Colonic mucosa (tissue), 4 donors: ENCODE measurements at regions not wholly inside any gene's neighbourhood (a gene's known extent, or its start where the extent isn't known, plus 50 kb on each side); places are given as distances from the start of the nearest gene placed in this dataset.
"Not testable (repeated sequence)": the region's sequence is repeated elsewhere in the genome, so short reads cannot be mapped to it uniquely, and the experiment has no call there.

Source experiments
- DNase-seq: peaks from one replicate; pipeline ENCODE4 v3.0.0-alpha.2; 2020
- H3K27ac ChIP-seq: fragments of 200-600 bp; one replicate; pipeline ENCODE4 v1.8.0; 2021
- H3K27me3 ChIP-seq: fragments of 200-600 bp; one replicate; pipeline ENCODE4 v1.8.0; 2021
- H3K36me3 ChIP-seq: fragments of 200-600 bp; one replicate; pipeline ENCODE4 v1.8.0; 2021
- H3K4me1 ChIP-seq: fragments of 200-600 bp; one replicate; pipeline ENCODE4 v1.8.0; 2021; ENCODE audit warnings: mild to moderate bottlenecking
- H3K4me3 ChIP-seq: fragments of 200-600 bp; one replicate; pipeline ENCODE4 v1.8.0; 2021
- H3K9ac ChIP-seq, 2 donors: one replicate each; pipeline ENCODE4 v1.7.0; 2013; ENCODE audit warnings: control low read depth in 2 of 2, low read depth in 2 of 2, low read length in 2 of 2
- H3K9me3 ChIP-seq: fragments of 200-600 bp; one replicate; pipeline ENCODE4 v1.8.0; 2021
- intact Hi-C: fragments of 100-400 bp; cut with DNase I; formaldehyde crosslinking; loops from one replicate; pipeline ENCODE4 v1.14.1; 2022
- TF ChIP-seq, protein P1 (sequence below): fragments of 200-600 bp; IDR thresholded peaks from one replicate; pipeline ENCODE4 v1.8.0; 2022; ENCODE audit warnings: antibody characterized with exemption, mild to moderate bottlenecking
- donor health status: healthy.
- donor health status: DM: no; HTN: no; CAD: no.
- donor health status: DM: no; HTN: no; CAD: no.

GRCh38 chr20:48447456-48447855 is 380.3 kb downstream of the PREX1 start:
- Histone ChIP-seq H3K27me3 (no peaks in the 10 kb centered on the region), H3K36me3 (no peaks in the 10 kb centered on the region), H3K9me3 (no peaks in the 10 kb centered on the region), H3K9ac (no peak overlapping the region), H3K4me3 (no peak overlapping the region), H3K27ac (no peak overlapping the region), H3K4me1 (no peaks in the 10 kb centered on the region)
- intact Hi-C loops: no loop called here
- TF ChIP-seq, protein P1, sequence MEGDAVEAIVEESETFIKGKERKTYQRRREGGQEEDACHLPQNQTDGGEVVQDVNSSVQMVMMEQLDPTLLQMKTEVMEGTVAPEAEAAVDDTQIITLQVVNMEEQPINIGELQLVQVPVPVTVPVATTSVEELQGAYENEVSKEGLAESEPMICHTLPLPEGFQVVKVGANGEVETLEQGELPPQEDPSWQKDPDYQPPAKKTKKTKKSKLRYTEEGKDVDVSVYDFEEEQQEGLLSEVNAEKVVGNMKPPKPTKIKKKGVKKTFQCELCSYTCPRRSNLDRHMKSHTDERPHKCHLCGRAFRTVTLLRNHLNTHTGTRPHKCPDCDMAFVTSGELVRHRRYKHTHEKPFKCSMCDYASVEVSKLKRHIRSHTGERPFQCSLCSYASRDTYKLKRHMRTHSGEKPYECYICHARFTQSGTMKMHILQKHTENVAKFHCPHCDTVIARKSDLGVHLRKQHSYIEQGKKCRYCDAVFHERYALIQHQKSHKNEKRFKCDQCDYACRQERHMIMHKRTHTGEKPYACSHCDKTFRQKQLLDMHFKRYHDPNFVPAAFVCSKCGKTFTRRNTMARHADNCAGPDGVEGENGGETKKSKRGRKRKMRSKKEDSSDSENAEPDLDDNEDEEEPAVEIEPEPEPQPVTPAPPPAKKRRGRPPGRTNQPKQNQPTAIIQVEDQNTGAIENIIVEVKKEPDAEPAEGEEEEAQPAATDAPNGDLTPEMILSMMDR: no peak
- no peak for DNase-seq

GRCh38 chr20:48445827-48446226 is 382.0 kb downstream of the PREX1 start:
- no peak overlapping the region for H3K4me3 ChIP-seq
- H3K9me3 ChIP-seq: no peaks in the 10 kb centered on the region
- TF ChIP-seq, protein P1: no peak
- no peak for DNase-seq
- no peak overlapping the region for H3K9ac ChIP-seq
- no peak overlapping the region for H3K27ac ChIP-seq
- H3K4me1 ChIP-seq: no peaks in the 10 kb centered on the region
- intact Hi-C loops: no loop called here
- no peaks in the 10 kb centered on the region for H3K27me3 ChIP-seq
- H3K36me3 ChIP-seq: no peaks in the 10 kb centered on the region

- Histone ChIP-seq H3K4me3 (no peak overlapping the region), H3K9me3 (no peaks in the 10 kb centered on the region), H3K27me3 (no peaks in the 10 kb centered on the region), H3K9ac (no peak overlapping the region), H3K4me1 (no peaks in the 10 kb centered on the region), H3K27ac (no peak overlapping the region), H3K36me3 (no peaks in the 10 kb centered on the region)
- intact Hi-C loops: no loop called here
- TF ChIP-seq, protein P1: no peak
- no peak for DNase-seq
Observed at GRCh38 chr20:48444249-48444648, 383.6 kb downstream of the PREX1 start.

- Histone ChIP-seq H3K9me3 (no peaks in the 10 kb centered on the region), H3K36me3 (no peaks in the 10 kb centered on the region), H3K4me1 (no peaks in the 10 kb centered on the region), H3K27me3 (no peaks in the 10 kb centered on the region), H3K4me3 (no peak overlapping the region), H3K27ac (no peak overlapping the region), H3K9ac (no peak overlapping the region)
- TF ChIP-seq, protein P1: no peak
- no peak for DNase-seq
- intact Hi-C loops: no loop called here
Observed at GRCh38 chr20:48440916-48441315, 386.9 kb downstream of the PREX1 start.

GRCh38 chr20:48440261-48440660 is 387.5 kb downstream of the PREX1 start:
- H3K27ac ChIP-seq, H3K4me1 ChIP-seq, H3K27me3 ChIP-seq, H3K9me3 ChIP-seq, H3K9ac ChIP-seq, DNase-seq, H3K4me3 ChIP-seq, intact Hi-C loops, H3K36me3 ChIP-seq: not testable (repeated sequence)

GRCh38 chr20:48437146-48437545 is 390.7 kb downstream of the PREX1 start:
- Histone ChIP-seq H3K36me3 (no peaks in the 10 kb centered on the region), H3K4me3 (no peak overlapping the region), H3K9ac (no peak overlapping the region), H3K9me3 (no peaks in the 10 kb centered on the region), H3K4me1 (no peaks in the 10 kb centered on the region), H3K27me3 (no peaks in the 10 kb centered on the region), H3K27ac (no peak overlapping the region)
- DNase-seq: no peak
- intact Hi-C loops: no loop called here
- TF ChIP-seq, protein P1: no peak

GRCh38 chr20:48436609-48437008 is 391.2 kb downstream of the PREX1 start:
- H3K36me3 ChIP-seq, H3K4me3 ChIP-seq, H3K9me3 ChIP-seq, intact Hi-C loops, H3K9ac ChIP-seq, DNase-seq, H3K27ac ChIP-seq, H3K4me1 ChIP-seq, H3K27me3 ChIP-seq: not testable (repeated sequence)
